ENCODE measurements at regions not wholly inside any gene's neighbourhood (a gene's known extent, or its start where the extent isn't known, plus 50 kb on each side); places are given as distances from the start of the nearest gene placed in this dataset.

DNA sequence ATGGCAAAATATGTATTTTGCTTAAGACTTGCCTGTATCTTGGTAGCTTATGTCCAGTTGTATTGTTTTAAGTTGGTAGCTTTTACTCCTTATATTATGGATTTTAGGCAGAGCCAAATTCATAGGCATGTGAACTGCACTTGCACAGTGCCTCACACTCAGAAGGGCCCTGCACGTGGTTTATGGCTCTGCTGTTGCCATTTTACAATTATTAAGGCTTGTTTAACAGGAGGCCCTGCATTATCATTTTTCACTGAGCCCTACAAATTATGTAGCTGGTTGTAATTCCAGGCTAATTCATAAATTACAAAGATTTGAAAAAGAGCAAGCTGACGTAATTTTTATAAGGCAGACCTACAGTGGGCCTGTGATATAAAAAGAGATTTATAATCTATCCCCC, 537.6 kb upstream of the UBE2E2 start:
- Histone ChIP-seq H3K36me3 (replicated peaks in 1 of 2; ENCODE audit: control insufficient read depth in 2 of 2, insufficient read depth in 2 of 2, low read length in 2 of 2) (no peaks in the 10 kb centered on the region), H3K18ac (ENCODE audit: low read length) (no peak overlapping the region), H3K27ac (replicated peaks; ENCODE audit: low read length) (no peak overlapping the region), H2BK15ac (ENCODE audit: low read length) (no peak overlapping the region), H2BK12ac (ENCODE audit: low read length) (no peak overlapping the region), H3K4me3 (ENCODE audit: low read length in 2 of 2) (no peak overlapping the region), H3K27me3 (ENCODE audit: control insufficient read depth in 3 of 3, insufficient read depth in 3 of 3, low read depth in 1 of 3, low read length in 3 of 3) (no peaks in the 10 kb centered on the region), H3K4me1 (ENCODE audit: control insufficient read depth in 2 of 2, insufficient read depth in 1 of 2, low read depth in 1 of 2, low read length in 2 of 2) (no peaks in the 10 kb centered on the region), H4K8ac (ENCODE audit: low read depth, low read length) (no peak overlapping the region), H3K4ac (ENCODE audit: low read length) (no peak overlapping the region), H3K9ac (ENCODE audit: low read depth, low read length, poor library complexity) (no peak overlapping the region), H2BK120ac (ENCODE audit: low read depth, low read length) (no peak overlapping the region), H3K23ac (ENCODE audit: low read depth, low read length, poor library complexity) (no peak overlapping the region), H3K79me1 (ENCODE audit: low read depth, low read length) (no peaks in the 10 kb centered on the region), H3K14ac (ENCODE audit: low read length) (no peak overlapping the region), H2AFZ (ENCODE audit: low read length) (no peak overlapping the region), H4K91ac (ENCODE audit: low read depth, low read length, poor library complexity) (no peak overlapping the region), H3K4me2 (ENCODE audit: insufficient read depth, low read length, poor library complexity, severe bottlenecking) (no peak overlapping the region), H2BK5ac (ENCODE audit: low read length) (no peak overlapping the region), H3K9me3 (replicated peaks in 1 of 2; ENCODE audit: control insufficient read depth in 2 of 2, insufficient read depth in 1 of 2, low read depth in 1 of 2, low read length in 2 of 2) (no peaks in the 10 kb centered on the region), H2AK5ac (ENCODE audit: low read depth, low read length) (no peak overlapping the region)
- no peak for DNase-seq (ENCODE audit: low spot score)
- no CpG with 5 or more reads among the region's 2 CpGs for WGBS, 2 donors (ENCODE audit: extremely low coverage in 2 of 2, insufficient read length in 2 of 2, insufficient replicate concordance in 1 of 2)

DNA sequence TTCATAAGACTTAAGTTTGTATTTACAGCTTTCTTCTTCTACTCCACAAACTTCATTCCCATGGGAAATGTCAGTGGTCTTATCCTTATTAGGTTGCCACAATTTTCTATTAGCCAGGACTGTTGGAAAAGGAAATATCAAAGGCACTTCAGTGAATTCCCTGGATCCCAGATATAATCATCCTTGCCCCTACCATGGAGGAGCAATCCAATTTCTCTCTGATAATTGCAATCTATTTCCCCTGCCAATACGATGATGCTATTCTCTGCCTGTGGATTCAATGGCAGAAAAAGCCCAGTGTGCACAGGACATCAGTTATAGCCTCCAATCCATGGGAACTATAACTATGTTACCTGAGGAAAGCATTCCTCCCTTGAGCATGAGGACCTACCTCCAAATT, 536.4 kb upstream of the UBE2E2 start:
- Histone ChIP-seq H3K79me1 (ENCODE audit: low read depth, low read length) (no peaks in the 10 kb centered on the region), H3K36me3 (replicated peaks in 1 of 2; ENCODE audit: control insufficient read depth in 2 of 2, insufficient read depth in 2 of 2, low read length in 2 of 2) (no peaks in the 10 kb centered on the region), H3K18ac (ENCODE audit: low read length) (no peak overlapping the region), H2BK15ac (ENCODE audit: low read length) (no peak overlapping the region), H4K8ac (ENCODE audit: low read depth, low read length) (no peak overlapping the region), H2BK5ac (ENCODE audit: low read length) (no peak overlapping the region), H2BK120ac (ENCODE audit: low read depth, low read length) (no peak overlapping the region), H2AK5ac (ENCODE audit: low read depth, low read length) (no peak overlapping the region), H2BK12ac (ENCODE audit: low read length) (no peak overlapping the region), H3K4ac (ENCODE audit: low read length) (no peak overlapping the region), H3K14ac (ENCODE audit: low read length) (no peak overlapping the region), H3K9me3 (replicated peaks in 1 of 2; ENCODE audit: control insufficient read depth in 2 of 2, insufficient read depth in 1 of 2, low read depth in 1 of 2, low read length in 2 of 2) (no peaks in the 10 kb centered on the region), H3K4me2 (ENCODE audit: insufficient read depth, low read length, poor library complexity, severe bottlenecking) (no peak overlapping the region), H3K23ac (ENCODE audit: low read depth, low read length, poor library complexity) (no peak overlapping the region), H3K27ac (replicated peaks; ENCODE audit: low read length) (no peak overlapping the region), H3K4me1 (ENCODE audit: control insufficient read depth in 2 of 2, insufficient read depth in 1 of 2, low read depth in 1 of 2, low read length in 2 of 2) (no peaks in the 10 kb centered on the region), H3K4me3 (ENCODE audit: low read length in 2 of 2) (no peak overlapping the region), H4K91ac (ENCODE audit: low read depth, low read length, poor library complexity) (no peak overlapping the region), H3K27me3 (ENCODE audit: control insufficient read depth in 3 of 3, insufficient read depth in 3 of 3, low read depth in 1 of 3, low read length in 3 of 3) (no peaks in the 10 kb centered on the region), H3K9ac (ENCODE audit: low read depth, low read length, poor library complexity) (no peak overlapping the region), H2AFZ (ENCODE audit: low read length) (no peak overlapping the region)
- no CpG with 5 or more reads among the region's 1 CpG for WGBS, 2 donors (ENCODE audit: extremely low coverage in 2 of 2, insufficient read length in 2 of 2, insufficient replicate concordance in 1 of 2)
- no peak for DNase-seq (ENCODE audit: low spot score)

- no peak overlapping the region for H2BK15ac ChIP-seq (ENCODE audit: low read length)
- no peak overlapping the region for H3K14ac ChIP-seq (ENCODE audit: low read length)
- no peak overlapping the region for H4K91ac ChIP-seq (ENCODE audit: low read depth, low read length, poor library complexity)
- no CpG with 5 or more reads among the region's 1 CpG for WGBS, 2 donors (ENCODE audit: extremely low coverage in 2 of 2, insufficient read length in 2 of 2, insufficient replicate concordance in 1 of 2)
- H2AFZ ChIP-seq (ENCODE audit: low read length), result no peak overlapping the region
- no peak overlapping the region for H2BK5ac ChIP-seq (ENCODE audit: low read length)
- H2BK12ac ChIP-seq (ENCODE audit: low read length), result no peak overlapping the region
- H3K9ac ChIP-seq (ENCODE audit: low read depth, low read length, poor library complexity), result no peak overlapping the region
- H3K79me1 ChIP-seq (ENCODE audit: low read depth, low read length), result no peaks in the 10 kb centered on the region
- H3K23ac ChIP-seq (ENCODE audit: low read depth, low read length, poor library complexity), result no peak overlapping the region
- H2AK5ac ChIP-seq (ENCODE audit: low read depth, low read length), result no peak overlapping the region
- H3K27me3 ChIP-seq (ENCODE audit: control insufficient read depth in 3 of 3, insufficient read depth in 3 of 3, low read depth in 1 of 3, low read length in 3 of 3), result no peaks in the 10 kb centered on the region
- no peaks in the 10 kb centered on the region for H3K4me1 ChIP-seq (ENCODE audit: control insufficient read depth in 2 of 2, insufficient read depth in 1 of 2, low read depth in 1 of 2, low read length in 2 of 2)
- no peak overlapping the region for H3K4me3 ChIP-seq (ENCODE audit: low read length in 2 of 2)
- H3K9me3 ChIP-seq (replicated peaks in 1 of 2; ENCODE audit: control insufficient read depth in 2 of 2, insufficient read depth in 1 of 2, low read depth in 1 of 2, low read length in 2 of 2), result no peaks in the 10 kb centered on the region
- no peak overlapping the region for H4K8ac ChIP-seq (ENCODE audit: low read depth, low read length)
- no peaks in the 10 kb centered on the region for H3K36me3 ChIP-seq (replicated peaks in 1 of 2; ENCODE audit: control insufficient read depth in 2 of 2, insufficient read depth in 2 of 2, low read length in 2 of 2)
- H2BK120ac ChIP-seq (ENCODE audit: low read depth, low read length), result no peak overlapping the region
- H3K4me2 ChIP-seq (ENCODE audit: insufficient read depth, low read length, poor library complexity, severe bottlenecking), result no peak overlapping the region
- DNase-seq (ENCODE audit: low spot score), result no peak
- no peak overlapping the region for H3K4ac ChIP-seq (ENCODE audit: low read length)
- H3K27ac ChIP-seq (replicated peaks; ENCODE audit: low read length), result no peak overlapping the region
- H3K18ac ChIP-seq (ENCODE audit: low read length), result no peak overlapping the region
Observed at GRCh38 chr3:22671848-22672247, 531.3 kb upstream of the UBE2E2 start.

DNA sequence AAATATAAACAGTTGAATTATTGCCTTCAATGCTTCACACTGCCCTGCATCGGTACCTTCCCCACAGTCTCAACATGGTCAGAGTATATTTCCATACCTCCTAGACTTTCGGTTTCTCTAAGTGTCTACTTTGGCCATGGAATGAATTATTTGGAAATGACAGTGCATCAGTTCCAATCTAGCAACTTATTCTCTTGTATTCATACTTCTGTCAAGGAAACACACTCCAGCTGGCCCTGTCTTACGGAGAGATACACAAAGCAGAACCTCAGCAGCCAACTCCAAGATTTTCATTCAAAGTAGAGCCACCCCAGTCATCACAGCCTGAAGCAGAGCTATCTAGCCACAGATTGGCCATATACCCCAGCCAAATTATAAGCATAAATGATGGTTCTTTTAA, 518.4 kb upstream of the UBE2E2 start:
- H3K9me3 ChIP-seq (replicated peaks in 1 of 2; ENCODE audit: control insufficient read depth in 2 of 2, insufficient read depth in 1 of 2, low read depth in 1 of 2, low read length in 2 of 2), result no peaks in the 10 kb centered on the region
- no peak overlapping the region for H2BK120ac ChIP-seq (ENCODE audit: low read depth, low read length)
- H3K9ac ChIP-seq (ENCODE audit: low read depth, low read length, poor library complexity), result no peak overlapping the region
- H3K4ac ChIP-seq (ENCODE audit: low read length), result no peak overlapping the region
- no CpG with 5 or more reads among the region's 3 CpGs for WGBS, 2 donors (ENCODE audit: extremely low coverage in 2 of 2, insufficient read length in 2 of 2, insufficient replicate concordance in 1 of 2)
- no peaks in the 10 kb centered on the region for H3K79me1 ChIP-seq (ENCODE audit: low read depth, low read length)
- no peak overlapping the region for H4K8ac ChIP-seq (ENCODE audit: low read depth, low read length)
- H3K18ac ChIP-seq (ENCODE audit: low read length), result no peak overlapping the region
- no peak overlapping the region for H2BK15ac ChIP-seq (ENCODE audit: low read length)
- H3K36me3 ChIP-seq (replicated peaks in 1 of 2; ENCODE audit: control insufficient read depth in 2 of 2, insufficient read depth in 2 of 2, low read length in 2 of 2), result no peaks in the 10 kb centered on the region
- H2BK5ac ChIP-seq (ENCODE audit: low read length), result no peak overlapping the region
- no peak overlapping the region for H3K23ac ChIP-seq (ENCODE audit: low read depth, low read length, poor library complexity)
- H3K14ac ChIP-seq (ENCODE audit: low read length), result no peak overlapping the region
- no peak overlapping the region for H3K4me2 ChIP-seq (ENCODE audit: insufficient read depth, low read length, poor library complexity, severe bottlenecking)
- H3K27ac ChIP-seq (replicated peaks; ENCODE audit: low read length), result no peak overlapping the region
- H2AFZ ChIP-seq (ENCODE audit: low read length), result no peak overlapping the region
- no peak overlapping the region for H3K4me3 ChIP-seq (ENCODE audit: low read length in 2 of 2)
- H3K4me1 ChIP-seq (ENCODE audit: control insufficient read depth in 2 of 2, insufficient read depth in 1 of 2, low read depth in 1 of 2, low read length in 2 of 2), result no peaks in the 10 kb centered on the region
- DNase-seq (ENCODE audit: low spot score), result no peak
- no peak overlapping the region for H2AK5ac ChIP-seq (ENCODE audit: low read depth, low read length)
- no peaks in the 10 kb centered on the region for H3K27me3 ChIP-seq (ENCODE audit: control insufficient read depth in 3 of 3, insufficient read depth in 3 of 3, low read depth in 1 of 3, low read length in 3 of 3)
- no peak overlapping the region for H2BK12ac ChIP-seq (ENCODE audit: low read length)
- H4K91ac ChIP-seq (ENCODE audit: low read depth, low read length, poor library complexity), result no peak overlapping the region
